Kidney (tissue), 13 donors: ENCODE measurements at regions not wholly inside any gene's neighbourhood (a gene's known extent, or its start where the extent isn't known, plus 50 kb on each side); places are given as distances from the start of the nearest gene placed in this dataset.
A peak's percentile ranks its signal among the peaks of the same experiment; 100 is the strongest.

Experiments
- DNase-seq, 5 donors: peaks; one replicate each; pipeline ENCODE4 v3.0.0-alpha.2; 2013 to 2020
- FAIRE-seq: peaks from 2 replicates; lab custom pipeline; 2012; peaks lifted over from hg19 to GRCh38; lab: Jason Lieb, UNC
- H3K27ac ChIP-seq, 2 donors: one replicate each; pipeline ENCODE4 v1.7.0; 2013; ENCODE audit warnings: low read depth in 2 of 2, low read length in 2 of 2, inconsistent platforms in 1 of 2
- H3K27me3 ChIP-seq: one replicate; pipeline ENCODE4 v1.7.1; 2013; ENCODE audit warnings: low read length, inconsistent platforms; ENCODE audit not compliant: control insufficient read depth, insufficient read depth
- H3K36me3 ChIP-seq, 3 donors: one replicate each; pipeline versions ENCODE4 v1.7.0 to v1.7.1; 2013; ENCODE audit warnings: low read length in 3 of 3, control low read depth in 1 of 3, inconsistent platforms in 1 of 3; ENCODE audit not compliant: insufficient read depth in 3 of 3, control insufficient read depth in 2 of 3
- H3K4me1 ChIP-seq, 3 donors: one replicate each; pipeline versions ENCODE4 v1.7.0 to v1.7.1; 2013; ENCODE audit warnings: low read length in 3 of 3, inconsistent platforms in 1 of 3, low read depth in 1 of 3; ENCODE audit not compliant: control insufficient read depth in 2 of 3, insufficient read depth in 2 of 3
- H3K4me3 ChIP-seq, 3 donors: one replicate each; pipeline versions ENCODE4 v1.7.0 to v1.8.1; 2013; ENCODE audit warnings: low read length in 3 of 3, control low read depth in 1 of 3, inconsistent platforms in 1 of 3
- H3K9ac ChIP-seq, 3 donors: one replicate each; pipeline versions ENCODE4 v1.7.0 to v1.7.1; 2013; ENCODE audit warnings: low read length in 3 of 3, control low read depth in 1 of 3, inconsistent platforms in 1 of 3
- H3K9me3 ChIP-seq, 3 donors: one replicate each; pipeline versions ENCODE4 v1.7.0 to v1.7.1; 2013; ENCODE audit warnings: low read length in 3 of 3, control low read depth in 1 of 3, inconsistent platforms in 1 of 3; ENCODE audit not compliant: control insufficient read depth in 2 of 3, insufficient read depth in 1 of 3
- intact Hi-C: fragments of 100-400 bp; cut with DNase I; formaldehyde crosslinking; loops from one replicate; pipeline ENCODE4 v1.11.1; 2022
- TF ChIP-seq, protein P1 (sequence below): IDR thresholded peaks from 3 replicates; pipeline ENCODE4 v1.5.1; 2012; ENCODE audit warnings: mild to moderate bottlenecking, moderate library complexity, borderline replicate concordance; ENCODE audit not compliant: insufficient read depth; ENCODE audit errors: extremely low read depth
- donor health status: control.
- donor health status: control.
- donor health status: control.
- donor health status: control.
- donor health status: control.
- donor health status: DM: yes; HTN: yes; CAD: no.
- donor health status: Normal renal cell carcinoma (clear cell type).

DNA sequence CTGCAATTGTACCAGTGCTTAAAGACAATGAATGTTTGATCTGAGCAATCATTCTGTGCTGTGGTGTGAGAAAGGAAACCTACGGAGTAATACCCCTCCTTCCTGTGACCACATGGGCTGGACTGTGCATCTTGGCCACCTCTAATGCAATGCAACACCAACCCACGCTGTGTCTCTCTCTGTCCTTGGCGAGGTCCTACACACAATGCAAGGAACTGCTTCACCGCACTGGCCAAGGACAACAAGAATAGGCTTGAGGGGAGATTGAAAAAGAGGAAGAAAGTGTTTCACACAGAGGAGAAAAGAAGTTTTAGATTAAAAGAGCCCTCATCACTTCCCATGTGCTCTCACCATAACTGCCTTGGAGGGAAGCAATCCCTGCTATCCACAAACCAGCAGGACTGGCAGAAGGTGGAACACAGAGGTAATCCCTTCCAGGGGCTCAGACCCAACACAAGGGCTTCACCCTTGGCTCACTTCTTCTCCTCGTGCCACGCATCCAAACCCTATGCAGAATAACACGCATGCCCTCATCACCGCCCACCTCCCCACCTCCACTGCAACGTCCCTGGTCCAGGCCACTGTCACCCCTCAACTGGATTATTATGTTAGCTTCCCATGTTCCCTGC lies 112.5 kb upstream of the ERG start:
- no peaks in the 10 kb centered on the region for H3K36me3 ChIP-seq
- H3K4me3 ChIP-seq, result no peak overlapping the region
- intact Hi-C loops, result no loop called here
- FAIRE-seq, result no peak
- no peaks in the 10 kb centered on the region for H3K4me1 ChIP-seq
- DNase-seq, result no peak
- no peak overlapping the region for H3K27ac ChIP-seq
- H3K9me3 ChIP-seq, result no peaks in the 10 kb centered on the region
- TF ChIP-seq, protein P1, sequence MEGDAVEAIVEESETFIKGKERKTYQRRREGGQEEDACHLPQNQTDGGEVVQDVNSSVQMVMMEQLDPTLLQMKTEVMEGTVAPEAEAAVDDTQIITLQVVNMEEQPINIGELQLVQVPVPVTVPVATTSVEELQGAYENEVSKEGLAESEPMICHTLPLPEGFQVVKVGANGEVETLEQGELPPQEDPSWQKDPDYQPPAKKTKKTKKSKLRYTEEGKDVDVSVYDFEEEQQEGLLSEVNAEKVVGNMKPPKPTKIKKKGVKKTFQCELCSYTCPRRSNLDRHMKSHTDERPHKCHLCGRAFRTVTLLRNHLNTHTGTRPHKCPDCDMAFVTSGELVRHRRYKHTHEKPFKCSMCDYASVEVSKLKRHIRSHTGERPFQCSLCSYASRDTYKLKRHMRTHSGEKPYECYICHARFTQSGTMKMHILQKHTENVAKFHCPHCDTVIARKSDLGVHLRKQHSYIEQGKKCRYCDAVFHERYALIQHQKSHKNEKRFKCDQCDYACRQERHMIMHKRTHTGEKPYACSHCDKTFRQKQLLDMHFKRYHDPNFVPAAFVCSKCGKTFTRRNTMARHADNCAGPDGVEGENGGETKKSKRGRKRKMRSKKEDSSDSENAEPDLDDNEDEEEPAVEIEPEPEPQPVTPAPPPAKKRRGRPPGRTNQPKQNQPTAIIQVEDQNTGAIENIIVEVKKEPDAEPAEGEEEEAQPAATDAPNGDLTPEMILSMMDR, result no peak
- H3K27me3 ChIP-seq, result no peaks in the 10 kb centered on the region
- H3K9ac ChIP-seq, result no peak overlapping the region

DNA sequence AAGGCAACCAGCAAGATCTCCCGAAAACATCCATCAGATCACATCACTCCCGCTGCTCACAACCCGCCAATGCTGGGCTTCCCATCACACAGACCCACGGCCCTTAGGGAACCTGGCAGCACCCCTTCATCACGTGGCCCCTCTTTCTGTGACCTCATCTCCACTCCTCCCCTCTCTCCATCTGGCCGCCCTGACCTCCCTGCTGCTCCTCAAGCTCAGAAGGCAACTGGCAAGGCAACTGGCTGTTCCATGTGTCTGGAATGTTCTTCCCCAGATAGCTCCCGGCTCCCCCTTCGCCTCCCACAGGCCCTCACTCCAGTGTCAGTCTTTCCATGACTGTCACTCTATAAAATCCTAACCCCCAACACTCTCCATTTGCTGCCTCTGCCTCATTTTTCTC lies 113.0 kb upstream of the ERG start:
- no peaks in the 10 kb centered on the region for H3K4me1 ChIP-seq
- intact Hi-C loops, result no loop called here
- H3K36me3 ChIP-seq, result no peaks in the 10 kb centered on the region
- H3K27me3 ChIP-seq, result no peaks in the 10 kb centered on the region
- no peak overlapping the region for H3K4me3 ChIP-seq
- no peaks in the 10 kb centered on the region for H3K9me3 ChIP-seq
- FAIRE-seq (no peak), DNase-seq (peak in 1 of 5 donors; percentile 80)
- TF ChIP-seq, protein P1, result no peak
- no peak overlapping the region for H3K9ac ChIP-seq
- H3K27ac ChIP-seq, result peak overlapping the region in 1 of 2 donors; percentile 41

DNA sequence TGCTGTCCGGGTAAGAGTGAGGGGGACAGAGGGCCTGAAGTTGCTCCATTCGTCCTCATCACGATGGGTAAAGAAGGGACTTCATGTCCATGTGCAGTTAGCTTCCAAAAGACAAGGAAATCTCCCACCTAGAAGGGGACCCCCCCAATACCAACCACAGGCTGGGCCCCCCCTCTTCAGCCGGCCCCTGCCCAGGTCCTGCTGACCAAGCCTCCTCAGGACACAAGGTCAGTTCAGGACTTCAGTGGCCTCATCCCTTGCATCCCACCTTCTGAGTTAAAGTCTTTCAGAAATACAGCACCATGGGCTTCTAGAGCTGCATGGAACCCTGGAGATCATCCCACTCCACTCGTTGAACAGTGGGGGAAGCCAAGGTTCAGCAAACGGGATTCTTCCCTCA lies 115.4 kb upstream of the ERG start:
- TF ChIP-seq, protein P1, result no peak
- H3K4me3 ChIP-seq, result no peak overlapping the region
- no peaks in the 10 kb centered on the region for H3K9me3 ChIP-seq
- FAIRE-seq, result no peak
- H3K36me3 ChIP-seq, result no peaks in the 10 kb centered on the region
- H3K27ac ChIP-seq, result no peak overlapping the region
- no peak overlapping the region for H3K9ac ChIP-seq
- H3K27me3 ChIP-seq, result no peaks in the 10 kb centered on the region
- intact Hi-C loops, result no loop called here
- no peaks in the 10 kb centered on the region for H3K4me1 ChIP-seq
- DNase-seq, result no peak

DNA sequence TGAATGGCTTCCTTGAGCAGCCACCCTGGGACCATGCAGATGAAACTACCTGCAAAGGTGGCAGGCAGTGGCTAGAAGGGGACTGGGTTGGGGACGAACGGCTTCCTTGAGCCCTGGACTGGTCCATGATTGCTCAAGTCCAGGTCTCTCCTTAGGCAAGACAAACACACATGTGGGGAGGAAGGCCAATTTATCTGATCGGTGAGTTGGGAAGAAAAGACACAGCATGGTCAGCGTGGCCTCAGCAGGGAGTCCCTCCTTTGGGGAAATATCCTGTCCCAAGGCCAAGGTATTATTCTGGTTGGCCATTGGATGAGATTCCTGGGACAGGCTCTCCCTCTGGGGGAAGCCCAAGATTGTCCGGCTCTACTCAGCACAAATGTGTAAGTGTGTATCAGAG lies 116.3 kb upstream of the ERG start:
- no peaks in the 10 kb centered on the region for H3K4me1 ChIP-seq
- no peaks in the 10 kb centered on the region for H3K27me3 ChIP-seq
- TF ChIP-seq, protein P1, result no peak
- H3K9ac ChIP-seq, result no peak overlapping the region
- intact Hi-C loops, result no loop called here
- no peaks in the 10 kb centered on the region for H3K9me3 ChIP-seq
- H3K36me3 ChIP-seq, result no peaks in the 10 kb centered on the region
- DNase-seq (no peak), FAIRE-seq (no peak)
- H3K27ac ChIP-seq, result no peak overlapping the region
- H3K4me3 ChIP-seq, result no peak overlapping the region
